Neural cell (in vitro differentiated cells): ENCODE measurements at regions not wholly inside any gene's neighbourhood (a gene's known extent, or its start where the extent isn't known, plus 50 kb on each side); places are given as distances from the start of the nearest gene placed in this dataset.

Experiments
- H2AFZ ChIP-seq: fragments of 200-600, 300-800 bp; sonication (generic), shearing (Covaris generic); 2 replicates; pipeline ENCODE4 v1.6.0; 2014; ENCODE audit warnings: low read depth, mild to moderate bottlenecking, antibody characterized with exemption, low read length, moderate library complexity
- H3F3A ChIP-seq: fragments of 200-600 bp; shearing (Covaris generic); 2 replicates; pipeline ENCODE4 v1.6.1; 2016; ENCODE audit warnings: mild to moderate bottlenecking, moderate library complexity, mixed read lengths, antibody characterized with exemption, low read length; ENCODE audit not compliant: insufficient read depth, poor library complexity, severe bottlenecking
- H3K27ac ChIP-seq: fragments of 200-600, 300-800 bp; sonication (generic), shearing (Covaris generic); 2 replicates; pipeline ENCODE4 v1.5.1; 2014; ENCODE audit warnings: mild to moderate bottlenecking, low read length, moderate library complexity
- H3K27me3 ChIP-seq: fragments of 300-800, 200-600 bp; sonication (generic), shearing (Covaris generic); 2 replicates; pipeline ENCODE4 v1.6.0; 2014; ENCODE audit warnings: mild to moderate bottlenecking, low read depth, low read length, moderate library complexity; ENCODE audit not compliant: insufficient read depth
- H3K36me3 ChIP-seq: fragments of 300-800, 200-600 bp; sonication (generic), shearing (Covaris generic); 2 replicates; pipeline ENCODE4 v1.5.1; 2014; ENCODE audit warnings: mild to moderate bottlenecking, antibody characterized with exemption, low read length, moderate library complexity; ENCODE audit not compliant: insufficient read depth
- H3K4me2 ChIP-seq: fragments of 300-800, 200-600 bp; sonication (generic), shearing (Covaris generic); 2 replicates; pipeline ENCODE4 v1.6.0; 2014; ENCODE audit warnings: mild to moderate bottlenecking, low read length
- H3K4me3 ChIP-seq: fragments of 300-800, 200-600 bp; sonication (generic), shearing (Covaris generic); 2 replicates; pipeline ENCODE4 v1.5.1; 2014; ENCODE audit warnings: mild to moderate bottlenecking, low read length, moderate library complexity
- H3K79me2 ChIP-seq: fragments of 200-600 bp; shearing (Covaris generic); replicated peaks from 2 replicates; pipeline ENCODE4 v1.6.0; 2014; ENCODE audit warnings: mild to moderate bottlenecking, low read length, moderate library complexity; ENCODE audit not compliant: insufficient read depth
- H3K9ac ChIP-seq: fragments of 300-800, 200-600 bp; sonication (generic), shearing (Covaris generic); 2 replicates; pipeline ENCODE4 v1.6.1; 2016; ENCODE audit warnings: mild to moderate bottlenecking, low read length, mixed read lengths
- H3K9me2 ChIP-seq: fragments of 200-600 bp; shearing (Covaris generic); 2 replicates; pipeline ENCODE4 v1.6.1; 2016; ENCODE audit warnings: mild to moderate bottlenecking, low read length, mixed read lengths; ENCODE audit not compliant: insufficient read depth
- H3K9me3 ChIP-seq: fragments of 200-600, 300-800 bp; sonication (generic), shearing (Covaris generic); 2 replicates; pipeline ENCODE4 v1.6.1; 2016; ENCODE audit warnings: mild to moderate bottlenecking, mixed run types, low read length, moderate library complexity, mixed read lengths
- H4K20me1 ChIP-seq: fragments of 200-600 bp; shearing (Covaris generic); 2 replicates; pipeline ENCODE4 v1.6.1; 2016; ENCODE audit warnings: mild to moderate bottlenecking, mixed run types; ENCODE audit not compliant: insufficient read depth
- CTCF ChIP-seq: fragments of 450-650 bp; IDR thresholded peaks from 2 replicates; pipeline ENCODE4 v1.5.1; 2014; ENCODE audit warnings: antibody characterized with exemption, mild to moderate bottlenecking, moderate library complexity; ENCODE audit not compliant: poor library complexity, severe bottlenecking
- EP300 ChIP-seq: fragments of 450-650 bp; conservative IDR thresholded peaks from 2 replicates; pipeline ENCODE4 v1.6.1; 2014; ENCODE audit warnings: antibody characterized with exemption, mild to moderate bottlenecking, moderate library complexity; ENCODE audit not compliant: poor library complexity, severe bottlenecking
- EZH2 ChIP-seq: fragments of 200-600, 300-800 bp; shearing (Covaris generic), sonication (generic); IDR thresholded peaks from 2 replicates; pipeline ENCODE4 v1.6.1; 2014; ENCODE audit warnings: antibody characterized with exemption, low read length, borderline replicate concordance, mild to moderate bottlenecking; ENCODE audit not compliant: insufficient read depth, poor library complexity, severe bottlenecking
- MXI1 ChIP-seq: fragments of 450-650 bp; conservative IDR thresholded peaks from 2 replicates; pipeline ENCODE4 v1.6.1; 2014; ENCODE audit warnings: antibody characterized with exemption, mild to moderate bottlenecking; ENCODE audit not compliant: poor library complexity, severe bottlenecking
- POLR2AphosphoS5 ChIP-seq: IDR thresholded peaks from 2 replicates; pipeline ENCODE4 v1.6.1; 2012
- RAD21 ChIP-seq: fragments of 450-650 bp; conservative IDR thresholded peaks from 2 replicates; pipeline ENCODE4 v1.6.1; 2014; ENCODE audit warnings: antibody characterized with exemption, mild to moderate bottlenecking, moderate library complexity
- SMC3 ChIP-seq: fragments of 450-650 bp; conservative IDR thresholded peaks from 2 replicates; pipeline ENCODE4 v1.6.1; 2014; ENCODE audit warnings: antibody characterized with exemption, mild to moderate bottlenecking, moderate library complexity; ENCODE audit not compliant: poor library complexity
- TAF1 ChIP-seq: IDR thresholded peaks from 2 replicates; pipeline ENCODE4 v1.6.1; 2012; ENCODE audit warnings: low read depth
- TF ChIP-seq, protein P1 (sequence below): IDR thresholded peaks from 2 replicates; pipeline ENCODE4 v1.6.1; 2012; ENCODE audit warnings: borderline replicate concordance

GRCh38 chr21:39046236-39046916 lies 136.9 kb downstream of the PSMG1 start:
- H3K9ac ChIP-seq = no peak overlapping the region
- no peak overlapping the region for H3K27ac ChIP-seq
- H3K36me3 ChIP-seq = no peaks in the 10 kb centered on the region
- H3K79me2 ChIP-seq = no peaks in the 10 kb centered on the region
- H3K9me2 ChIP-seq = no peaks in the 10 kb centered on the region
- no peaks in the 10 kb centered on the region for H3K27me3 ChIP-seq
- H3K4me2 ChIP-seq = no peak overlapping the region
- H4K20me1 ChIP-seq = no peaks in the 10 kb centered on the region
- TF ChIP-seq MXI1 (no peak), TAF1 (no peak), SMC3 (no peak), RAD21 (no peak), EP300 (no peak), POLR2AphosphoS5 (no peak), EZH2 (no peak), CTCF (no peak)
- H3K9me3 ChIP-seq = no peaks in the 10 kb centered on the region
- H3K4me3 ChIP-seq = no peak overlapping the region
- H3F3A ChIP-seq = no peaks in the 10 kb centered on the region
- no peak overlapping the region for H2AFZ ChIP-seq

- Histone ChIP-seq H3F3A (no peaks in the 10 kb centered on the region), H3K27ac (no peak overlapping the region), H3K36me3 (no peaks in the 10 kb centered on the region), H3K27me3 (no peaks in the 10 kb centered on the region), H3K4me3 (no peak overlapping the region), H3K4me2 (no peak overlapping the region), H3K9ac (no peak overlapping the region), H2AFZ (no peak overlapping the region), H3K9me3 (no peaks in the 10 kb centered on the region), H3K79me2 (no peaks in the 10 kb centered on the region), H4K20me1 (no peaks in the 10 kb centered on the region), H3K9me2 (no peaks in the 10 kb centered on the region)
- TF ChIP-seq EZH2 = no peak
- no peak for TF ChIP-seq POLR2AphosphoS5
- TF ChIP-seq, protein P1, sequence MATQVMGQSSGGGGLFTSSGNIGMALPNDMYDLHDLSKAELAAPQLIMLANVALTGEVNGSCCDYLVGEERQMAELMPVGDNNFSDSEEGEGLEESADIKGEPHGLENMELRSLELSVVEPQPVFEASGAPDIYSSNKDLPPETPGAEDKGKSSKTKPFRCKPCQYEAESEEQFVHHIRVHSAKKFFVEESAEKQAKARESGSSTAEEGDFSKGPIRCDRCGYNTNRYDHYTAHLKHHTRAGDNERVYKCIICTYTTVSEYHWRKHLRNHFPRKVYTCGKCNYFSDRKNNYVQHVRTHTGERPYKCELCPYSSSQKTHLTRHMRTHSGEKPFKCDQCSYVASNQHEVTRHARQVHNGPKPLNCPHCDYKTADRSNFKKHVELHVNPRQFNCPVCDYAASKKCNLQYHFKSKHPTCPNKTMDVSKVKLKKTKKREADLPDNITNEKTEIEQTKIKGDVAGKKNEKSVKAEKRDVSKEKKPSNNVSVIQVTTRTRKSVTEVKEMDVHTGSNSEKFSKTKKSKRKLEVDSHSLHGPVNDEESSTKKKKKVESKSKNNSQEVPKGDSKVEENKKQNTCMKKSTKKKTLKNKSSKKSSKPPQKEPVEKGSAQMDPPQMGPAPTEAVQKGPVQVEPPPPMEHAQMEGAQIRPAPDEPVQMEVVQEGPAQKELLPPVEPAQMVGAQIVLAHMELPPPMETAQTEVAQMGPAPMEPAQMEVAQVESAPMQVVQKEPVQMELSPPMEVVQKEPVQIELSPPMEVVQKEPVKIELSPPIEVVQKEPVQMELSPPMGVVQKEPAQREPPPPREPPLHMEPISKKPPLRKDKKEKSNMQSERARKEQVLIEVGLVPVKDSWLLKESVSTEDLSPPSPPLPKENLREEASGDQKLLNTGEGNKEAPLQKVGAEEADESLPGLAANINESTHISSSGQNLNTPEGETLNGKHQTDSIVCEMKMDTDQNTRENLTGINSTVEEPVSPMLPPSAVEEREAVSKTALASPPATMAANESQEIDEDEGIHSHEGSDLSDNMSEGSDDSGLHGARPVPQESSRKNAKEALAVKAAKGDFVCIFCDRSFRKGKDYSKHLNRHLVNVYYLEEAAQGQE = no peak
- no peak for TF ChIP-seq MXI1
- no peak for TF ChIP-seq TAF1
- TF ChIP-seq RAD21 = no peak
- no peak for TF ChIP-seq EP300
- TF ChIP-seq SMC3 = no peak
- TF ChIP-seq CTCF = no peak
Observed at GRCh38 chr21:39041816-39042215, 141.4 kb downstream of the PSMG1 start.
